ENCODE measurements at regions not wholly inside any gene's neighbourhood (a gene's known extent, or its start where the extent isn't known, plus 50 kb on each side); places are given as distances from the start of the nearest gene placed in this dataset.
"Not testable (repeated sequence)": the region's sequence is repeated elsewhere in the genome, so short reads cannot be mapped to it uniquely, and the experiment has no call there.

DNA sequence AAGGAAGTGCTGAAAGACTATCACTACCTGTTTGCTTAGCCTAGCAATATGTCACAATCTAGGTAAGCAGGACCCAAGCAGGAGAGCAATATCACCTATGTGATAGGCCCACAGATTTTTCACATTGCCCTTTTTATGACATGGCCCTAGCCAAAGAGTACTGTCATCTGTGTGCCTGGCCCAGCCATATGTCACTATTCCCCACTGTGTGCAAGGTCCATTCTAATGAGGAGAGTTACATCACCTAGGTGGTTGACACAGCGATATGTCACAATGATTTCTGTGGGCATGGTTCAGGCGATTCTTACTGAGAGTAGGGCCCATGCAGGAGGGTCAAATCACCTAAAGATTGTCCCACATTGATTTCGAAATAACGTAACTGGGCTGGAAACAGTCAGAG, 967.7 kb upstream of the AMELY start:
- DNase-seq (ENCODE audit: low read depth), result no peak

DNA sequence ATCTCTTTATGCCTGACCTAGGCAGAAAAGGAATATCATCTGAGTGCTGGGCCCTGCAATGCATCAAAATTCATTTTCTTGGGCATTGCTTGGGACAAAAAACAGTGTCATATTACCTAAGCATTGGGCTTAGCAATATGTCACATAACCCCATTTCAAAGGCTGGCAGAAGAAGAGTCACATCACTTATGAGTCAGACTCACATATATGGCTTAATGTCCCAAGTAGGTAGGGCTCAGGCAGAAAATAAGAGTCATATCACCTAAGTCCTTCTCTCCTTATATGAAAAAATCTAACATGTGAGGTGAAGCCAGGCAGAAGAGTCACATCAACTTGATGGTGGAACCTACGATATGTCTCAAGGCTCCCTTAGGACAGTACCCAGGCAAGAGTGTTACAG, 967.2 kb upstream of the AMELY start:
- DNase-seq (ENCODE audit: low read depth), result no peak

GRCh38 chrY:7877458-7877857, 965.9 kb upstream of the AMELY start:
- no peak for DNase-seq (ENCODE audit: low read depth)

GRCh38 chrY:7874080-7874479, 962.5 kb upstream of the AMELY start:
- peak; percentile 56 for DNase-seq (ENCODE audit: low read depth)

GRCh38 chrY:7871304-7871932, 959.9 kb upstream of the AMELY start:
- DNase-seq (ENCODE audit: low read depth), result no peak

DNA sequence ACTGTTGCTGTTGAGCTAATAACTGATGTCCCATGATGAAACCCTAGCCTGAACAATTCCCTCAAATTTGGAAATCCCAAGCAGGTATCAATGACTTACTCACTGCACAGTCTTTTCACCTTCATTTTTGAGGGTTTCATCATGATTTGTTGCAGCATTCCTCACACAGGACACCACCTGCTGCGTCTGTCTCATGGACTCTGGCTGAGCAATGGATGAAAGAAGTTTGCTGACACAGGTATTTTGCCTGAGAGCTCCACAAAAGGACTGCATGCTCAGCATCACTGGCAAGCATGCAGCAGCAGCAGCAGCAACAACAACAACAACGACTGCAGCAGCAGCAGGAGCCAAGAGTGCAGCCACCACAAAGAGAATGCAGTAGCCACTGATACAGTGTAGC, 955.4 kb upstream of the AMELY start:
- DNase-seq (ENCODE audit: low read depth), result peak; percentile 25

- DNase-seq (ENCODE audit: low read depth), result no peak
Measured at GRCh38 chrY:7860781-7861614, 949.4 kb upstream of the AMELY start.

- no peak for DNase-seq (ENCODE audit: low read depth)
Measured at GRCh38 chrY:7850191-7850590, 938.6 kb upstream of the AMELY start.

DNA sequence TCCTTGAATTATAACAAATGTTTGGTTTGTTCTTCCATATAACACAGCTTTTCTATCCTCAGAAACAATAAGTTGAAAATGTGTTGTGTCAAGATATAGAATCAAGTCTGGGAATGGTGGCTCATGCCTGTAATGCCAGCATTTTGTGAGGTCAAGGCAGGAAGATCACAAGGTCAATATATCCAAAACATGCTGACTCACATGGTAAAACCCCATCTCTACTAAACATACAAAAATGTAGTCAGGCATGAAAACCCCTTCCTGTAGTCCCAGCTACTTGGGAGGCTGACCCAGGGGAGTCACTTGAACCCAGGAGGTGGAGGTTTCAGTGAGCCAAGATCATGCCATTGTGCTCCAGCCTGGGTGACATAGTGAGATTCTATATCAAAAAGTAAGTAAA, 934.2 kb upstream of the AMELY start:
- DNase-seq (ENCODE audit: low read depth), result peak; percentile 47

- DNase-seq (ENCODE audit: low read depth), result peak; percentile 65
Measured at GRCh38 chrY:7837046-7837445, 925.5 kb upstream of the AMELY start.

DNA sequence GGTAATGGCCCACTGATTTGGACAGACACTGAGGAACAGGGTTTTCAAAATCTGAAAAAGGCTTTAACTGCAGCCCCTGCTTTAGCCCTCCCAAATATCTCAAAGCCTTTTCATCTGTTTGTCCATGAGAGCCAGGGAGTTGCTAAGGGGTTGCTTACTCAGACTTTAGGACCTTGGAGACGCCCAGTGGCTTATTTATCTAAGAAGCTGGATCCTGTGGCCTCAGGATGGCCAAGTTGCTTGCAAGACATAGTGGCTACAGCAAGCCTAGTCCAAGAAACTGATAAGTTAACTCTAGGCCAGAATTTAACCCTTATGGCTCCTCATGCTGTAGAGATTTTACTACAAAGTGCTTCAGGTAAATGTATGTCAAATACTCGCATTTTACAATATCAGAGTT, 924.8 kb upstream of the AMELY start:
- DNase-seq (ENCODE audit: low read depth), result peak; percentile 57

DNA sequence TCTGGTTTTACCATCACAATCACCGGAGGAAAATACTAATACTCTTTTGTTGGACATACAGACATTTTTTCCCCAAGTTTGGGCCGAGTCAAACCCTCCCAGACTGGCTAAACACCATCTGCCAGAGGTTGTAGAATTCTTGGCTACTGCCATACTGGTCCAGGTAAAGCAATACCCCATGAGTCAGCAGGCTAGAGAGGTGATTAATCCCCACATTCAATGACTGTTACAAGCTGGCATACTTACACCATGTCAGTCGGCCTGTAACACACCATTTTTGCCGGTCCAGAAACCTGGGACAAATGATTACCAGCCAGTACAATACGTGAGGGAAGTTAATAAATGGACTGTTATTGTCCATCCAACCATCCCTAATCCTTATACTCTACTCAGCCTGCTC, 923.9 kb upstream of the AMELY start:
- DNase-seq (ENCODE audit: low read depth), result peak; percentile 39

- DNase-seq (ENCODE audit: low read depth), result peak; percentile 50
Measured at GRCh38 chrY:7834284-7834683, 922.7 kb upstream of the AMELY start.

DNA sequence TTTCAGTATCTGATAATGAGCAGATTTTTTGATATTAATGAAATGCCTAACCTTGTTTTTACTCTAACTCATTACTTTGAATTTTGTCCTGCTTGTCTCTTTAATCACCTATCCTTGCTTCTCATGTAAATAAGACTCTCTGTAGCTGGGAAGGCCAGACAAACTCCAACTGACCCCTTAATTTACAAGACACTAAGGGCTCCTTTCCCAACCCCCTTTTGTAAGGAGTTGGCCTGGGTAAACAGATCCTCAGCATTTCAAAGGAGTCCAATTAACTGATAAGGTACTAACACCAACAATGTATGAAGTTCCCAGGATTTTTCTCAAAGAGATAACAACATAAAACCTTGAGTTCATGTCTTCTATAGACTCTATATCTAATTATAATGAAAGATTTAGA, 919.3 kb upstream of the AMELY start:
- DNase-seq (ENCODE audit: low read depth), result not testable (repeated sequence)

GRCh38 chrY:7826533-7826932, 915.0 kb upstream of the AMELY start:
- peak; percentile 59 for DNase-seq (ENCODE audit: low read depth)

DNA sequence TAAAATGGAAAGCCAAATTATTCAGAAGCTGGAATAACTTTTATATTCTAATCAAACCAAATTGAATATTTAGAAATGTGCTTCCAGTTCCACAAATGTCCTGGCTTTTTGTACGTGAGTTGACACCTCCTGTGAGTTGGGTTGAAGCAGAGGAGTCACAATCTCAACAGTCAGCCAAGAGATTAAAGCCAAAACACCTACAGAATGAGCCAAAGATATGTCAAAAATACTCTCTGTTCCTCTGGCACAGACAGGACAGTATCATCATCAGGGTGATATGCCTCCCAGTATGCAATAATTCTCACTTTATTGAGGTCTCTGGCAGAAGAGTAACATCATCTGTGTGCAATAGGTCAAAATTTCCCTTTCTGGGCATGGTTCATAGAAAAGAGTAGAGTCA, 914.3 kb upstream of the AMELY start:
- no peak for DNase-seq (ENCODE audit: low read depth)

DNA sequence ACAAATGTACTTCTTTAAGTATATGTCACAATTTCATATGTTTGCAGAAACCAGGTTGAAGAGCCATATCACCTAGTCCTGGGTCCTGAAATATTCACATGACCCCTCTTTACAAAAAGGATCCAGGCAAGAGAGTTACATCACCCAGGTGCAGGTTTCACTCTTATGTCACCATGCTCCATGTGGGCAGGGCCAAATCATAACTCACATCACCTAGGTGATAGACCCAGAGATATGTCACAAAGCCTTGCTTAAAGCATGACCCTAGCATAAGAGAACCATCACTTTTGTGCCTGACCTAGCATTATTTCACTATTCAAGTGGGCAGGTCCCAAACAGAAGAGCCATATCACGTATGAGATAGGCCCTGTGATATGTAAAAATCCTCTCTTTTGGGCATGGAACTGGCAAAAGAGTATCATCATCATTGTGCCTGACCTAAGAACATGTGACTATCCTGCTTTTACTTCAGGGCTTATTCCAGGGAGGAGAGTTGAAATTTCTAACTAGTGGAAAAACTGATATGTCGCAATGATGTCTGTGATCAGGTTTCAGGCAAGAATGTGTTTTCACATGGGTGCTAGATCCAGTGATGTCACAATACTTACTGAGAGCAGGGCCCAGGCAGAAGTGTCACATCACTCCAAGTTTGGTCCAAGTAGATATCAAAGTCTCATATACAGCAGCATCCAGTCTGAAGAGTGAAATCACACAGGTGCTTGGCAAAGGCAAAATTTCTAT, 909.9 kb upstream of the AMELY start:
- peak; percentile 56 for DNase-seq (ENCODE audit: low read depth)

DNA sequence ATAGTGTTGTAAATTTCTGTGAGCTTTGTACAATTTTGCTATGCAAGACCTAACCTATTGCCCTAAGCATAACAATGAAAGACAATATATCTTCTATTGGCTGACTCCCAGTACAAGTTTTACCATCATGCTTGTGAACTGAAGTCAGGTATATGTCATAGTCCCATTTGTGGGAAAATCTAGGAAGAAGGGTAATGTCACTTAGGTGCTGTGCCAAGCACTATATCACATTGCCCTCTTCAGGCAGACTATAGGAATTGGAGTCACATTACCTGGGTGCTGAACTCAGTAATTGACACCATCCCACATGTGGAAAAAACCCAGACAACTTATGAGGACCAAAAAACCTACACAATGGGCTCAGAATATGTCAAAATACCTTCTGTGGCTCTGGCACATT, 907.4 kb upstream of the AMELY start:
- DNase-seq (ENCODE audit: low read depth), result peak; percentile 61

DNA sequence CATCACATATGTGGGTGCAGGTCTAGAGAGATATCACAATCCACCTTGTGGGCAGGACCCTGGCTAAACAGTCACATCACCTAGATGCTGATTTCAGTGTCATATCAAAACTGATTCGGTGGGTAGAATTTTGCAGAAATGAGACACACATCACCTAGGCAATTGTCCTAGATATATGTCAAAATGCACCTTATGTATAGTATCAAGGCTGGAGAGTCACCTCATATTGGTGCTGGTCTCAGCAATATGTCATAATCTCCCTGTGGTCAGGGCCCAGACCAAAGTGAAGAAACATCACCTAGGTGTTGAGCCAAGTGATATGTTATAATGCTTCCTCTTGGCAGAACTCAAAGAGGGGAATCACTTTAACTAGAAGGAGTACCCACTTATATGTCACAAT, 905.0 kb upstream of the AMELY start:
- DNase-seq (ENCODE audit: low read depth), result no peak

- DNase-seq (ENCODE audit: low read depth), result peak; percentile 57
Measured at GRCh38 chrY:7815921-7816320, 904.4 kb upstream of the AMELY start.

DNA sequence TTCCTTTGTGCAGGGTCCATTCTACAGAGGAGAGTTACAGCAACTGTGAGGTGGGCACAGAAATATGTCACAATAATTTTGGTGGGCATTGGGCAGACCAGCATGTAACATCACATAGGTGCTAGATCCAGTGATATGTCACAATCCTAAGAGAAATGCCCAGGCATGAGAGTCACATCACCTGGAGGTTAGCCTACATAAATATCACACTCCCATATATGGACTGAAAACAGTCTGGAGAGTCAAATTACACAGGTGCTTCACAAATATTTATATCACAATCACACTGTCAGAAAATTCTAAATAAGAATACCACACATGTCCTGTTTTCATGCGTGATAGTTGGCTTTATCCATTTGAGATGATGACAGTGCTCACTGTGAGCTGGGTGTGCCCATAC, 903.7 kb upstream of the AMELY start:
- DNase-seq (ENCODE audit: low read depth), result no peak

- DNase-seq (ENCODE audit: low read depth), result no peak
Measured at GRCh38 chrY:7814361-7814760, 902.8 kb upstream of the AMELY start.

- DNase-seq (ENCODE audit: low read depth), result no peak
Measured at GRCh38 chrY:7810359-7810758, 898.8 kb upstream of the AMELY start.
